ENCODE measurements at regions not wholly inside any gene's neighbourhood (a gene's known extent, or its start where the extent isn't known, plus 50 kb on each side); places are given as distances from the start of the nearest gene placed in this dataset.
A peak's percentile ranks its signal among the peaks of the same experiment; 100 is the strongest.

DNA sequence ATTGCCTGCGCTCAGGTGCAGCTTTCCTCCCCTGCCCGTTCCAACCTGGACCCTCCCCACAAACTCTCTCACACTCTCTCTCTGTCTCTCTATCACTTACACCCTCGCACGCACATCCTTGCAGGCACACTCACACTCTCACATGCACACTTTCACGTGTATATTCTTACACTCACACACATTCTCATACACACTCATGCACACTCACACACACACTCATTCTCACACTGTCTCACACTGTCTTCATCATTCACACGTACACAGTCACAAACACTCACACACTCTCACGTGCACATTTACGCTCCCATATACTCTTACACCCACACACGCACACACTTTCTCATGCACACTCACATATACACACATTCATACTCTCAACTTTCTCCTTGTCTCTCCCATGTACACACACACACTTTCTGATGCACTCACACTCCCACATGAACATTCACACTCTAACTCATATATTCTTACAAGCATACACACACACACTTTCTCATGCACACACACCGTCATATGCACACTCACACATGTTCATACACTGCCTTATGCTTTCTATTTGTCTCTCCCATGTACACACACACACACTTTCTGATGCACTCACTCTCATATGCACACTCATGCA, 229.3 kb downstream of the SNX18 start:
- H3K27ac ChIP-seq = no peak overlapping the region
- no peaks in the 10 kb centered on the region for H3K36me3 ChIP-seq
- H3K4me1 ChIP-seq = peaks cover 29 to 36% (median 32%) of the 10 kb centered on the region in 4 donors
- no peaks in the 10 kb centered on the region for H3K9me3 ChIP-seq
- ATAC-seq (ENCODE audit: low FRiP score in 2 of 2) (no peak), DNase-seq (no peak)
- no peak overlapping the region for H3K4me3 ChIP-seq
- no peaks in the 10 kb centered on the region for H3K27me3 ChIP-seq
- 96 to 97% methylated on average over 10 of the region's 10 CpGs for WGBS, 2 donors
- TF ChIP-seq EP300 (IDR thresholded peaks at IDR 0.05) = no peak

DNA sequence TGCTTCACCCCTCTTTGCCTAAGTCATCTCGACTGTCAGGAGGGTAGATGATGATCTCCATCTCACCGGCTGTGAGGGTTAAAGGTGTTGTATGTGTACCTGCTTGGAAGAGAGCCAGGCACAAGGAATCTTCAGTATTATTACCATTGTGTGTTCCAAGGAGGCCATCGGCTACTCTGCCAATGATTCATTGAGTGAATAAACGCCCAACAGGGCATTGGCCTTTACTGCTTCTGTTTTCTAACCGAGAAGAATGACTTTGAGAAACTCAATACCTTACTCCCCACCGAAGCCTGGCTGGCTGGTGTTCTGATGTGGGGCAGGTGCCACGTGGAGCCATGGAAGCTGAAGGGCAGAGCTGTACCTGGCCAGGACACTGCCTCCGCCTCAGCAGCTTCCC, 228.8 kb downstream of the SNX18 start:
- ATAC-seq (ENCODE audit: low FRiP score in 2 of 2) (no peak), DNase-seq (no peak)
- TF ChIP-seq POLR2AphosphoS5 (IDR thresholded peaks at IDR 0.05) = no peak
- TF ChIP-seq EP300 (IDR thresholded peaks at IDR 0.05) = no peak
- TF ChIP-seq, protein P1, sequence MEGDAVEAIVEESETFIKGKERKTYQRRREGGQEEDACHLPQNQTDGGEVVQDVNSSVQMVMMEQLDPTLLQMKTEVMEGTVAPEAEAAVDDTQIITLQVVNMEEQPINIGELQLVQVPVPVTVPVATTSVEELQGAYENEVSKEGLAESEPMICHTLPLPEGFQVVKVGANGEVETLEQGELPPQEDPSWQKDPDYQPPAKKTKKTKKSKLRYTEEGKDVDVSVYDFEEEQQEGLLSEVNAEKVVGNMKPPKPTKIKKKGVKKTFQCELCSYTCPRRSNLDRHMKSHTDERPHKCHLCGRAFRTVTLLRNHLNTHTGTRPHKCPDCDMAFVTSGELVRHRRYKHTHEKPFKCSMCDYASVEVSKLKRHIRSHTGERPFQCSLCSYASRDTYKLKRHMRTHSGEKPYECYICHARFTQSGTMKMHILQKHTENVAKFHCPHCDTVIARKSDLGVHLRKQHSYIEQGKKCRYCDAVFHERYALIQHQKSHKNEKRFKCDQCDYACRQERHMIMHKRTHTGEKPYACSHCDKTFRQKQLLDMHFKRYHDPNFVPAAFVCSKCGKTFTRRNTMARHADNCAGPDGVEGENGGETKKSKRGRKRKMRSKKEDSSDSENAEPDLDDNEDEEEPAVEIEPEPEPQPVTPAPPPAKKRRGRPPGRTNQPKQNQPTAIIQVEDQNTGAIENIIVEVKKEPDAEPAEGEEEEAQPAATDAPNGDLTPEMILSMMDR (IDR thresholded peaks at IDR 0.05) = no peak
- no peak for TF ChIP-seq POLR2A (IDR thresholded peaks at IDR 0.05)
- Histone ChIP-seq H3K27ac (no peak overlapping the region), H3K9me3 (no peaks in the 10 kb centered on the region), H3K4me3 (no peak overlapping the region), H3K4me1 (peaks cover 29 to 36% (median 32%) of the 10 kb centered on the region in 4 donors), H3K36me3 (no peaks in the 10 kb centered on the region), H3K27me3 (no peaks in the 10 kb centered on the region)
- WGBS, 2 donors = 90 to 96% methylated on average over 8 of the region's 8 CpGs

- 74 to 86% methylated on average over 2 to 4 of the region's 5 CpGs for WGBS, 2 donors
- ATAC-seq (ENCODE audit: low FRiP score in 2 of 2) (no peak), DNase-seq (no peak)
- Histone ChIP-seq H3K27ac (peak overlapping the region in 2 of 4 donors; percentile 81 to 84), H3K9me3 (no peaks in the 10 kb centered on the region), H3K4me3 (no peak overlapping the region), H3K27me3 (no peaks in the 10 kb centered on the region), H3K36me3 (no peaks in the 10 kb centered on the region), H3K4me1 (peaks cover 29 to 36% (median 32%) of the 10 kb centered on the region in 4 donors)
- no peak for TF ChIP-seq EP300 (IDR thresholded peaks at IDR 0.05)
- TF ChIP-seq POLR2A (IDR thresholded peaks at IDR 0.05) = no peak
- TF ChIP-seq POLR2AphosphoS5 (IDR thresholded peaks at IDR 0.05) = no peak
- TF ChIP-seq, protein P1 (IDR thresholded peaks at IDR 0.05) = no peak
Measured at GRCh38 chr5:54745599-54745998, 228.0 kb downstream of the SNX18 start.

GRCh38 chr5:54743997-54744788, 226.6 kb downstream of the SNX18 start:
- ATAC-seq (ENCODE audit: low FRiP score in 2 of 2) = peak; percentile 72 to 81
- Histone ChIP-seq H3K9me3 (no peaks in the 10 kb centered on the region), H3K4me3 (no peak overlapping the region), H3K27ac (peak overlapping the region; percentile 55 to 84 (median 70)), H3K36me3 (no peaks in the 10 kb centered on the region), H3K4me1 (peaks cover 29 to 36% (median 32%) of the 10 kb centered on the region in 4 donors), H3K27me3 (no peaks in the 10 kb centered on the region)
- 37 to 49% methylated on average over 8 of the region's 8 CpGs for WGBS, 2 donors
- TF ChIP-seq POLR2AphosphoS5 (IDR thresholded peaks at IDR 0.05) = peak in 1 of 2 donors; percentile 47
- TF ChIP-seq, protein P1 (IDR thresholded peaks at IDR 0.05) = no peak
- no peak for TF ChIP-seq EP300 (IDR thresholded peaks at IDR 0.05)
- no peak for TF ChIP-seq POLR2A (IDR thresholded peaks at IDR 0.05)
- peak in 1 of 2 donors; percentile 57 for DNase-seq

DNA sequence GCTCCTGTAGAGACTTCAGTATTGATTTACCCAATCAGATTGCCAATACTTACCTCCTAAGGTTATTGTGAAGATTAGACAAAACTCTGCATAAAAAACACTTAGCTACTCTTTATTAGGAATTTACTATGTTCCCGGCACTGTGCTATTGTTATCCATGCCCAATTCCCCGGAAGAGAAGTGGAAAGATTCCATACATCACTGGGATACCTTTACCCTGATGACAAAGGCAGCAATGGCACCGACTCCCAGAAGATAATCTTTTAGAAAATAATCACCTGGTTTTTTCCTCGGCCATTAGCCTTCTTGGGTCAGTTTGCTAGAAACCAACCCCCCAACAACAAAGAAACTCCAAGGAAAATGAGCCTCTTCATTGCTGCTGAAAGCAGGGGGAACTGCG, 226.0 kb downstream of the SNX18 start:
- no peaks in the 10 kb centered on the region for H3K27me3 ChIP-seq
- no peaks in the 10 kb centered on the region for H3K36me3 ChIP-seq
- TF ChIP-seq, protein P1 (IDR thresholded peaks at IDR 0.05) = no peak
- TF ChIP-seq POLR2A (IDR thresholded peaks at IDR 0.05) (no peak), EP300 (IDR thresholded peaks at IDR 0.05) (no peak), POLR2AphosphoS5 (IDR thresholded peaks at IDR 0.05) (no peak)
- no peaks in the 10 kb centered on the region for H3K9me3 ChIP-seq
- ATAC-seq (ENCODE audit: low FRiP score in 2 of 2) (no peak), DNase-seq (no peak)
- H3K4me3 ChIP-seq = no peak overlapping the region
- H3K27ac ChIP-seq = peak overlapping the region; percentile 55 to 84 (median 70)
- H3K4me1 ChIP-seq = peaks cover 30 to 37% (median 33%) of the 10 kb centered on the region in 4 donors
- 90 to 95% methylated on average over 5 of the region's 5 CpGs for WGBS, 2 donors
